Peyer's patch (tissue), 4 donors: ENCODE measurements at regions not wholly inside any gene's neighbourhood (a gene's known extent, or its start where the extent isn't known, plus 50 kb on each side); places are given as distances from the start of the nearest gene placed in this dataset.

Experiments
- CTCF ChIP-seq, 6 experiments: fragments of 450-650 bp in 4 of 6; fragments of 200-600 bp in 2 of 6; sonication (generic) in 1 of 6; IDR thresholded peaks; one replicate each; pipeline ENCODE4 v1.5.1; 2017 to 2019; ENCODE audit warnings: antibody characterized with exemption in 6 of 6, mild to moderate bottlenecking in 3 of 6, moderate library complexity in 1 of 6
- POLR2A ChIP-seq, 2 donors: fragments of 450-650 bp; IDR thresholded peaks; one replicate each; pipeline ENCODE4 v1.5.1; 2017; ENCODE audit warnings: antibody characterized with exemption in 2 of 2, mild to moderate bottlenecking in 2 of 2, moderate library complexity in 2 of 2

- TF ChIP-seq CTCF (IDR thresholded peaks at IDR 0.05) (no peak), POLR2A (IDR thresholded peaks at IDR 0.05) (no peak)
These were observed 224.7 kb upstream of the PHYHIPL start for GRCh38 chr10:58951746-58952145.
